Gastrocnemius medialis (tissue), 4 donors: ENCODE measurements at regions not wholly inside any gene's neighbourhood (a gene's known extent, or its start where the extent isn't known, plus 50 kb on each side); places are given as distances from the start of the nearest gene placed in this dataset.
"Not testable (repeated sequence)": the region's sequence is repeated elsewhere in the genome, so short reads cannot be mapped to it uniquely, and the experiment has no call there.

Experiments
- CTCF ChIP-seq, 5 experiments: fragments of 450-650 bp in 3 of 5; fragments of 200-600 bp in 2 of 5; sonication (generic) in 2 of 5; IDR thresholded peaks in 4 of 5; conservative IDR thresholded peaks in 1 of 5; 1 replicate in 4 of 5; 2 replicates in 1 of 5; pipeline ENCODE4 v1.5.1; 2016 to 2019; ENCODE audit warnings: antibody characterized with exemption in 5 of 5, mild to moderate bottlenecking in 3 of 5, moderate library complexity in 3 of 5
- POLR2A ChIP-seq, 2 donors: fragments of 450-650 bp; IDR thresholded peaks; one replicate each; pipeline ENCODE4 v1.6.1; 2017; ENCODE audit warnings: antibody characterized with exemption in 2 of 2, mild to moderate bottlenecking in 2 of 2, moderate library complexity in 2 of 2

GRCh38 chr21:5232176-5232958, 5289.0 kb upstream of the TPTE start:
- TF ChIP-seq CTCF (IDR thresholded peaks at IDR 0.05 in 4 of 5, conservative IDR thresholded peaks at IDR 0.05 in 1 of 5); POLR2A (IDR thresholded peaks at IDR 0.05): not testable (repeated sequence)
